WERI-Rb-1 (cell line): ENCODE measurements at regions not wholly inside any gene's neighbourhood (a gene's known extent, or its start where the extent isn't known, plus 50 kb on each side); places are given as distances from the start of the nearest gene placed in this dataset.
A peak's percentile ranks its signal among the peaks of the same experiment; 100 is the strongest.

ENCODE experiments used
- DNase-seq: peaks from one replicate; pipeline ENCODE4 v3.0.0-alpha.2; 2020
- H3K27ac ChIP-seq: fragments of 250-450 bp; sonication (Bioruptor Pico); 2 replicates; pipeline ENCODE4 v1.5.1; 2020; ENCODE audit warnings: mild to moderate bottlenecking, moderate library complexity
- H3K27me3 ChIP-seq: fragments of 250-450 bp; sonication (Bioruptor Pico); 2 replicates; pipeline ENCODE4 v1.5.1; 2021; ENCODE audit warnings: mild to moderate bottlenecking, low read depth, moderate library complexity; ENCODE audit not compliant: insufficient read depth, severe bottlenecking
- H3K36me3 ChIP-seq: fragments of 250-450 bp; sonication (Bioruptor Pico); 2 replicates; pipeline ENCODE4 v1.5.1; 2020; ENCODE audit warnings: mild to moderate bottlenecking, moderate library complexity
- H3K4me3 ChIP-seq: 2 replicates; pipeline ENCODE4 v1.5.1; 2011; ENCODE audit warnings: low read depth, mild to moderate bottlenecking, control low read depth, low read length
- H3K9me3 ChIP-seq: fragments of 250-450 bp; sonication (Bioruptor Pico); 2 replicates; pipeline ENCODE4 v1.5.1; 2021; ENCODE audit warnings: mild to moderate bottlenecking, moderate library complexity; ENCODE audit not compliant: severe bottlenecking
- CTCF ChIP-seq: IDR thresholded peaks from 2 replicates; pipeline ENCODE4 v1.5.1; 2011; ENCODE audit warnings: low read depth, mild to moderate bottlenecking, control low read depth, inconsistent platforms, low read length

- H3K27ac ChIP-seq: peak overlapping the region; percentile 99
- H3K36me3 ChIP-seq: no peaks in the 10 kb centered on the region
- DNase-seq: peak; percentile 89
- H3K27me3 ChIP-seq: no peaks in the 10 kb centered on the region
- peak overlapping the region; percentile 41 for H3K4me3 ChIP-seq
- no peak for TF ChIP-seq CTCF
- H3K9me3 ChIP-seq: no peaks in the 10 kb centered on the region
Observed at GRCh38 chr6:118748311-118749062, 97.1 kb upstream of the CEP85L start.

GRCh38 chr6:118746825-118747174, 95.4 kb upstream of the CEP85L start:
- Histone ChIP-seq H3K36me3 (no peaks in the 10 kb centered on the region), H3K4me3 (no peak overlapping the region), H3K27ac (peak overlapping the region; percentile 33), H3K27me3 (no peaks in the 10 kb centered on the region), H3K9me3 (no peaks in the 10 kb centered on the region)
- no peak for TF ChIP-seq CTCF
- no peak for DNase-seq

GRCh38 chr6:118746145-118746824, 94.9 kb upstream of the CEP85L start:
- Histone ChIP-seq H3K36me3 (no peaks in the 10 kb centered on the region), H3K4me3 (no peak overlapping the region), H3K27me3 (no peaks in the 10 kb centered on the region), H3K9me3 (no peaks in the 10 kb centered on the region), H3K27ac (peak overlapping the region; percentile 40; the same call in 1 of the 2 replicates)
- DNase-seq: peak; percentile 47
- no peak for TF ChIP-seq CTCF

GRCh38 chr6:118745156-118745555, 93.8 kb upstream of the CEP85L start:
- Histone ChIP-seq H3K4me3 (no peak overlapping the region), H3K36me3 (no peaks in the 10 kb centered on the region), H3K27me3 (no peaks in the 10 kb centered on the region), H3K27ac (no peak overlapping the region), H3K9me3 (no peaks in the 10 kb centered on the region)
- no peak for DNase-seq
- TF ChIP-seq CTCF: no peak

GRCh38 chr6:118744261-118744941, 93.0 kb upstream of the CEP85L start:
- DNase-seq: no peak
- Histone ChIP-seq H3K9me3 (no peaks in the 10 kb centered on the region), H3K36me3 (no peaks in the 10 kb centered on the region), H3K27me3 (no peaks in the 10 kb centered on the region), H3K4me3 (no peak overlapping the region), H3K27ac (no peak overlapping the region)
- no peak for TF ChIP-seq CTCF
